ENCODE measurements at regions not wholly inside any gene's neighbourhood (a gene's known extent, or its start where the extent isn't known, plus 50 kb on each side); places are given as distances from the start of the nearest gene placed in this dataset.

- no TSS peak for BruUV-seq (replicated peaks)
- POLR2A ChIA-PET: no interaction called here
- Histone ChIP-seq H3K4me1 (ENCODE audit: insufficient read depth, low read length) (peaks cover 11% of the 10 kb centered on the region), H4K20me1 (ENCODE audit: insufficient read depth, low read length) (no peaks in the 10 kb centered on the region), H3K27me3 (ENCODE audit: control insufficient read depth in 1 of 2, insufficient read depth in 2 of 2, low read length in 2 of 2) (peaks cover 0 to 19% of the 10 kb centered on the region in 2 experiments; a peak in 2 of 5 replicates), H3K27ac (ENCODE audit: extremely low read length, insufficient read depth, low read length) (no peak overlapping the region), H3K9ac (ENCODE audit: insufficient read depth, low read depth, low read length) (no peak overlapping the region), H3K36me3 (replicated peaks in 1 of 2; ENCODE audit: control insufficient read depth in 1 of 2, insufficient read depth in 2 of 2, low read length in 2 of 2) (no peaks in the 10 kb centered on the region), H2AFZ (ENCODE audit: low read length) (no peak overlapping the region), H3K79me2 (ENCODE audit: insufficient read depth, low read length) (no peaks in the 10 kb centered on the region), H3K4me2 (ENCODE audit: low read depth, low read length) (no peak overlapping the region), H3K4me3 (replicated peaks in 1 of 3; ENCODE audit: insufficient read depth in 1 of 3, low read depth in 2 of 3, low read length in 3 of 3) (no peak overlapping the region), H3K9me3 (ENCODE audit: low read length) (no peaks in the 10 kb centered on the region)
- CTCF ChIA-PET (ENCODE audit: low intra/inter-chr PET ratio, low total read pairs): no interaction called here
- DNase-seq (ENCODE audit: low spot score) (no peak), FAIRE-seq (no peak), ATAC-seq (no peak)
- intact Hi-C loops (cut with micrococcal nuclease; ENCODE audit: unreplicated experiment) (no loop called here), in situ Hi-C loops (cut with HindIII; ENCODE audit: extremely low pct_ligation_motif_present, low pct_unique_long_range_greater_than_20kb) (no loop called here)
- TF ChIP-seq RBFOX2 (IDR thresholded peaks at IDR 0.05; ENCODE audit: low read depth, low read length) (no peak), ETV6 (CRISPR knock-in tag; conservative IDR thresholded peaks at IDR 0.05) (no peak), ZNF432 (CRISPR knock-in tag; IDR thresholded peaks at IDR 0.05; ENCODE audit: borderline replicate concordance) (no peak), TCF12 (IDR thresholded peaks at IDR 0.05) (no peak), TCF12 (CRISPR knock-in tag; IDR thresholded peaks at IDR 0.05) (no peak), KLF6 (CRISPR knock-in tag; IDR thresholded peaks at IDR 0.05) (no peak), ZBTB25 (CRISPR knock-in tag; IDR thresholded peaks at IDR 0.05) (no peak), SMARCC2 (IDR thresholded peaks at IDR 0.05) (no peak), SP2 (CRISPR knock-in tag; IDR thresholded peaks at IDR 0.05) (no peak), TEAD3 (CRISPR knock-in tag; optimal IDR thresholded peaks at IDR 0.05; ENCODE audit: borderline replicate concordance) (no peak), ATF4 (CRISPR knock-in tag; IDR thresholded peaks at IDR 0.05) (no peak), ZNF343 (CRISPR knock-in tag; IDR thresholded peaks at IDR 0.05) (no peak)
- TF ChIP-seq, protein P1, sequence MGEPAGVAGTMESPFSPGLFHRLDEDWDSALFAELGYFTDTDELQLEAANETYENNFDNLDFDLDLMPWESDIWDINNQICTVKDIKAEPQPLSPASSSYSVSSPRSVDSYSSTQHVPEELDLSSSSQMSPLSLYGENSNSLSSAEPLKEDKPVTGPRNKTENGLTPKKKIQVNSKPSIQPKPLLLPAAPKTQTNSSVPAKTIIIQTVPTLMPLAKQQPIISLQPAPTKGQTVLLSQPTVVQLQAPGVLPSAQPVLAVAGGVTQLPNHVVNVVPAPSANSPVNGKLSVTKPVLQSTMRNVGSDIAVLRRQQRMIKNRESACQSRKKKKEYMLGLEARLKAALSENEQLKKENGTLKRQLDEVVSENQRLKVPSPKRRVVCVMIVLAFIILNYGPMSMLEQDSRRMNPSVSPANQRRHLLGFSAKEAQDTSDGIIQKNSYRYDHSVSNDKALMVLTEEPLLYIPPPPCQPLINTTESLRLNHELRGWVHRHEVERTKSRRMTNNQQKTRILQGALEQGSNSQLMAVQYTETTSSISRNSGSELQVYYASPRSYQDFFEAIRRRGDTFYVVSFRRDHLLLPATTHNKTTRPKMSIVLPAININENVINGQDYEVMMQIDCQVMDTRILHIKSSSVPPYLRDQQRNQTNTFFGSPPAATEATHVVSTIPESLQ (CRISPR knock-in tag; conservative IDR thresholded peaks at IDR 0.05): no peak
- WGBS (ENCODE audit: low lambda C conversion rate): 56% methylated on average over 10 of the region's 11 CpGs
These were observed 388.8 kb upstream of the B3GAT1 start for GRCh38 chr11:134800826-134801225.
